ENCODE measurements at regions not wholly inside any gene's neighbourhood (a gene's known extent, or its start where the extent isn't known, plus 50 kb on each side); places are given as distances from the start of the nearest gene placed in this dataset.

DNA sequence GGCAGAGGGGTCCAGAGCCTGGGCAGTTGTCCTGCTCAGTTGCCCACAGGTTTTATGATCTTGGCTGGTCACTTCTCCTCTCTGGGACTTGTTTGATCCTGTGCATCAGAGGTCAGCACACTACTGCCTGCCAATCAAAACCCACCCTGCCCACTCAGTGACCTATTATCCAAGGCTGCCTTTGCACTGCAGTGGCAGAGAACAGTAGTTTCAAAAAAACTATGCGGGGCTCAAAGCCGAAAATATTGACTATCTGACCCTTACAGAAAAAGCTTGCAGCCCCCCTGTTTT is 218.2 kb downstream of the CYP26B1 start:
- Histone ChIP-seq H4K5ac (ENCODE audit: insufficient read length, low read depth, low read length) (no peak overlapping the region), H3K27ac (ENCODE audit: low read depth, low read length) (no peak overlapping the region), H3K18ac (ENCODE audit: extremely low read depth, low read length) (no peak overlapping the region), H2AFZ (ENCODE audit: low read length) (no peak overlapping the region), H4K8ac (ENCODE audit: extremely low read depth, insufficient read depth, low read length) (no peak overlapping the region), H2AK5ac (ENCODE audit: low read depth, low read length) (no peak overlapping the region), H3K4me2 (ENCODE audit: insufficient read depth in 1 of 2, low read depth in 2 of 2, low read length in 2 of 2) (no peak overlapping the region), H3K36me3 (ENCODE audit: control insufficient read depth in 2 of 4, insufficient read depth in 4 of 4, low read length in 3 of 4) (no peaks in the 10 kb centered on the region), H2BK12ac (ENCODE audit: low read depth, low read length) (no peak overlapping the region), H3K9ac (replicated peaks in 1 of 4; ENCODE audit: extremely low read depth in 1 of 4, low read depth in 3 of 4, low read length in 3 of 4) (no peak overlapping the region), H2BK20ac (ENCODE audit: low read length) (no peak overlapping the region), H3K79me2 (ENCODE audit: control insufficient read depth in 1 of 2, insufficient read depth in 2 of 2, low read length in 2 of 2) (no peaks in the 10 kb centered on the region), H3K4ac (replicated peaks; ENCODE audit: insufficient read length, low read depth, low read length) (no peak overlapping the region), H3K4me1 (replicated peaks in 1 of 4; ENCODE audit: control insufficient read depth in 3 of 4, insufficient read depth in 4 of 4, low read length in 3 of 4) (no peaks in the 10 kb centered on the region; a peak in 1 of 7 replicates), H3K14ac (ENCODE audit: insufficient read length) (no peak overlapping the region), H3K4me3 (ENCODE audit: extremely low read depth in 1 of 4, insufficient read depth in 2 of 4, low read depth in 3 of 4, low read length in 4 of 4) (no peak overlapping the region), H4K91ac (replicated peaks; ENCODE audit: insufficient read length, low read length) (no peak overlapping the region), H2BK15ac (ENCODE audit: low read length) (no peak overlapping the region), H3K56ac (replicated peaks; ENCODE audit: insufficient read length, low read depth, low read length) (no peak overlapping the region), H3K23ac (ENCODE audit: insufficient read length) (no peak overlapping the region), H2BK5ac (ENCODE audit: low read depth, low read length) (no peak overlapping the region), H3K79me1 (ENCODE audit: low read depth, low read length) (no peaks in the 10 kb centered on the region), H4K20me1 (replicated peaks in 1 of 2; ENCODE audit: control insufficient read depth in 1 of 2, insufficient read depth in 2 of 2, low read length in 2 of 2) (no peaks in the 10 kb centered on the region), H3K9me3 (ENCODE audit: insufficient read depth in 2 of 2, low read depth in 1 of 2, low read length in 1 of 2) (no peaks in the 10 kb centered on the region), H3K23me2 (ENCODE audit: low read depth, low read length) (no peaks in the 10 kb centered on the region), H2BK120ac (replicated peaks; ENCODE audit: low read depth, low read length) (no peak overlapping the region), H3K27me3 (replicated peaks in 1 of 4; ENCODE audit: control insufficient read depth in 3 of 4, extremely low read depth in 1 of 4, insufficient read depth in 3 of 4, low read length in 3 of 4) (no peaks in the 10 kb centered on the region)
- ChIA-PET POLR2A (ENCODE audit: partially characterized antibody) (no interaction called here), CTCF (ENCODE audit: partially characterized antibody) (no interaction called here)
- FAIRE-seq (no peak), DNase-seq (ENCODE audit: low read depth in 1 of 2, low spot score in 2 of 2) (no peak)
- WGBS, 2 experiments (ENCODE audit: extremely low coverage in 1 of 2, insufficient coverage in 1 of 2, insufficient read length in 1 of 2, insufficient replicate concordance in 2 of 2, low coverage in 1 of 2, low lambda C conversion rate in 2 of 2, missing lambda C conversion rate in 1 of 2), result 100% methylated on average over 2 of the region's 2 CpGs; no CpG with 5 or more reads in 1 of the 2 experiments
- TF ChIP-seq NANOG (IDR thresholded peaks at IDR 0.05; ENCODE audit: insufficient read depth, low read depth, low read length, poor library complexity, severe bottlenecking) (no peak), CEBPB (IDR thresholded peaks at IDR 0.05; ENCODE audit: low read depth, low read length) (no peak), FOSL1 (IDR thresholded peaks at IDR 0.05; ENCODE audit: insufficient read depth, low read depth, low read length) (no peak), HDAC2 (IDR thresholded peaks at IDR 0.05; ENCODE audit: borderline replicate concordance in 1 of 2, low read depth in 2 of 2, low read length in 2 of 2) (no peak), TBP (IDR thresholded peaks at IDR 0.05; ENCODE audit: low read depth, low read length) (no peak), YY1 (IDR thresholded peaks at IDR 0.05; ENCODE audit: low read depth, low read length) (no peak), CBX8 (IDR thresholded peaks at IDR 0.05; ENCODE audit: borderline replicate concordance, low read depth, low read length) (no peak), POLR2AphosphoS5 (IDR thresholded peaks at IDR 0.05; ENCODE audit: low read depth, low read length) (no peak), TAF7 (optimal IDR thresholded peaks at IDR 0.05; ENCODE audit: borderline replicate concordance, low read depth, low read length) (no peak), SAP30 (IDR thresholded peaks at IDR 0.05; ENCODE audit: insufficient read depth, insufficient replicate concordance, low read length) (no peak), SP1 (IDR thresholded peaks at IDR 0.05; ENCODE audit: low read depth, low read length) (no peak)
